ENCODE measurements at regions not wholly inside any gene's neighbourhood (a gene's known extent, or its start where the extent isn't known, plus 50 kb on each side); places are given as distances from the start of the nearest gene placed in this dataset.

GRCh38 chr4:188879598-188879997 is 740.4 kb downstream of the TRIML1 start:
- DNase-seq (ENCODE audit: low read depth) = no peak
- no peak overlapping the region for H3K4me3 ChIP-seq (ENCODE audit: low read depth, low read length)
- no peak for TF ChIP-seq CTCF (IDR thresholded peaks at IDR 0.05; ENCODE audit: low read depth, low read length, missing control alignments)

GRCh38 chr4:188887905-188888304 is 748.7 kb downstream of the TRIML1 start:
- H3K4me3 ChIP-seq (ENCODE audit: low read depth, low read length) = no peak overlapping the region
- no peak for TF ChIP-seq CTCF (IDR thresholded peaks at IDR 0.05; ENCODE audit: low read depth, low read length, missing control alignments)
- no peak for DNase-seq (ENCODE audit: low read depth)

GRCh38 chr4:188892837-188893236 is 753.6 kb downstream of the TRIML1 start:
- DNase-seq (ENCODE audit: low read depth) = no peak
- no peak for TF ChIP-seq CTCF (IDR thresholded peaks at IDR 0.05; ENCODE audit: low read depth, low read length, missing control alignments)
- no peak overlapping the region for H3K4me3 ChIP-seq (ENCODE audit: low read depth, low read length)

GRCh38 chr4:188903986-188904385 is 764.7 kb downstream of the TRIML1 start:
- no peak for TF ChIP-seq CTCF (IDR thresholded peaks at IDR 0.05; ENCODE audit: low read depth, low read length, missing control alignments)
- DNase-seq (ENCODE audit: low read depth) = no peak
- H3K4me3 ChIP-seq (ENCODE audit: low read depth, low read length) = no peak overlapping the region

- H3K4me3 ChIP-seq (ENCODE audit: low read depth, low read length) = no peak overlapping the region
- no peak for DNase-seq (ENCODE audit: low read depth)
- no peak for TF ChIP-seq CTCF (IDR thresholded peaks at IDR 0.05; ENCODE audit: low read depth, low read length, missing control alignments)
Observed at GRCh38 chr4:188904617-188905016, 765.4 kb downstream of the TRIML1 start.

GRCh38 chr4:188905248-188905647 is 766.0 kb downstream of the TRIML1 start:
- no peak for DNase-seq (ENCODE audit: low read depth)
- H3K4me3 ChIP-seq (ENCODE audit: low read depth, low read length) = no peak overlapping the region
- TF ChIP-seq CTCF (IDR thresholded peaks at IDR 0.05; ENCODE audit: low read depth, low read length, missing control alignments) = no peak

GRCh38 chr4:188911199-188911598 is 772.0 kb downstream of the TRIML1 start:
- no peak for DNase-seq (ENCODE audit: low read depth)
- no peak overlapping the region for H3K4me3 ChIP-seq (ENCODE audit: low read depth, low read length)
- TF ChIP-seq CTCF (IDR thresholded peaks at IDR 0.05; ENCODE audit: low read depth, low read length, missing control alignments) = no peak

Measured in GM12864 (cell line).